ENCODE measurements at regions not wholly inside any gene's neighbourhood (a gene's known extent, or its start where the extent isn't known, plus 50 kb on each side); places are given as distances from the start of the nearest gene placed in this dataset.

DNA sequence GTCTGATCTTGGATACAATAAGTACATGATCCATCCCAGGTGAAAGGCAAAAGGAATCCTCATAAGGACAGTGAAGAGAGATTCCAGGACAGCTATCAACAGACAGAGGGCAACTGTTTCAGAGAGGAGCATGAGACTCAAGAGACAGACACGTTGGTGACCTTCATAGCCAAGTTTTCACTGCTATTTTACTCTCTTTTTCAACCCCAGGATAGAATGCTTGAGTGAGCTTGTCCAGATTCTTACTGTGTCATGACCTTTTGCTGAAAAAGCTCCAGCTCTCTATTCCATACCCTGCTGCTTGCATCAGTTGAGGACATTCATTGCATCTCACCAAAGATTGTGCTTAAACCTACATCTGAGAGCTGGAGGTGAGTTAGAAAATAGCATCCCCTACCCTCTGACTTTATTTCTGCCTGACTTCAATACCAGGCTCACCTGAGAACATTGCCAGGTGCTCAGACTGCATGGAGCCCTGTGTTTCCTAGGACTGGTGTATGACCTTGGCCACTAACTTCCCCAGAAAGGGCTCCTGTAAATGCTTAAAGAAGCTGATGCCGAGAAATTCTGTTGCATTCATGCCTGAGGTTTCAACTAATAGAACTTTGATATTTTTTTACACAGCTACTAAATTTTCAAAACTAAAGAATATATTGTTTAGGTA, 70.4 kb upstream of the TMEM17 start:
- Histone ChIP-seq H3K9me3 (ENCODE audit: control insufficient read depth, low read length) (no peaks in the 10 kb centered on the region), H3K27ac (ENCODE audit: low read depth, low read length, severe bottlenecking) (no peak overlapping the region), H3K4me3 (ENCODE audit: extremely low read depth, insufficient read depth, low read length, poor library complexity, severe bottlenecking) (no peak overlapping the region), H3K4me1 (ENCODE audit: control insufficient read depth, insufficient read depth, low read length, poor library complexity, severe bottlenecking) (peaks cover 14% of the 10 kb centered on the region), H3K36me3 (ENCODE audit: control insufficient read depth, insufficient read depth, low read length) (no peaks in the 10 kb centered on the region)
- 67 to 78% methylated on average over 1 of the region's 2 CpGs for WGBS, 2 experiments (ENCODE audit: insufficient coverage in 2 of 2)

DNA sequence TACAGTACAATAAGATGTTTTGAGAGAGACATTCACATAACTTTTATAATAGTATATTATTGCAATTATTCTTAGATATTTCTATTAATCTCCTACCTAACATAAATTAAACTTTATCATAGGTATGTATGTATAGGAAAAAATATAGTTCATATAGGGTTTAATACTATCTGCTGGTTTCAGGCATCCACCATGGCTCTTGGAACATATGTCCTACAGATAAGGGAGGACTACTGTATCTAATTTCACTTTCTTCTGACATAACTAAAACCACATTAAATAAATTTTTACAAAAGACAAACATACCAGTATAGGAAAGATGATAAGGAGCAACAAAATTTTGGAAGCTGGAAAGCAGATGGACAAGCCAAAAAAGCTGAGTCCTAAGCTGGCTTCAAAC, 67.9 kb upstream of the TMEM17 start:
- Histone ChIP-seq H3K36me3 (ENCODE audit: control insufficient read depth, insufficient read depth, low read length) (no peaks in the 10 kb centered on the region), H3K9me3 (ENCODE audit: control insufficient read depth, low read length) (no peaks in the 10 kb centered on the region), H3K4me1 (ENCODE audit: control insufficient read depth, insufficient read depth, low read length, poor library complexity, severe bottlenecking) (peaks cover 14% of the 10 kb centered on the region), H3K4me3 (ENCODE audit: extremely low read depth, insufficient read depth, low read length, poor library complexity, severe bottlenecking) (no peak overlapping the region), H3K27ac (ENCODE audit: low read depth, low read length, severe bottlenecking) (no peak overlapping the region)

DNA sequence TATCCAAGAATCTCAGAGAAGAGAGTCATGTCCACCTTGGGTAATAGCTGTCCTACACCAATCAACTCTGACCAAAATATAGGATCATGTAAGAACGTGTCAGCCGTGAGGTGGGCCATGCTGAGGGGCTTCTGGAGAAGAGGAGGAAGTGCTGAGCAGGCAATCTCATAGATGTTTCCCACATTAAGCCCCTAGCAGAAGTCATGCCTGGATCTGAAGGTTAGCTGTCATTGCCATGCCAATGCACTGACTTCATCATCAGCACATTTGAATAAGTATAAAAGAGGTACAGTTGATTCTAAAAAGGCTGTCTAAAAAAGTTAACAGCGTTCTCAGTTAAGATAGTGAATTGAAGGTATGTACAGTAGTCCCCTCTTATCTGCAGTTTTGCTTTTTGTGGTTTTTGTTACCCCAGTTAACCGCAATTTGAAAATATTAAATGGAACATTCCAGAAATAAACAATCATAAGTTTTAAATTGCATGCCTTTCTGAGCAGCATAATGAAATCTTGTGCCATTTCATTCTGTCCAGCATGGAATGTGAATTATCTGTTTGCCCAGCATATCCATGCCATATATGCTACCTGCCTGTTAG, 67.2 kb upstream of the TMEM17 start:
- Histone ChIP-seq H3K4me3 (ENCODE audit: extremely low read depth, insufficient read depth, low read length, poor library complexity, severe bottlenecking) (no peak overlapping the region), H3K27ac (ENCODE audit: low read depth, low read length, severe bottlenecking) (no peak overlapping the region), H3K4me1 (ENCODE audit: control insufficient read depth, insufficient read depth, low read length, poor library complexity, severe bottlenecking) (peaks cover 9% of the 10 kb centered on the region), H3K9me3 (ENCODE audit: control insufficient read depth, low read length) (no peaks in the 10 kb centered on the region), H3K36me3 (ENCODE audit: control insufficient read depth, insufficient read depth, low read length) (no peaks in the 10 kb centered on the region)
- no CpG with 5 or more reads among the region's 4 CpGs for WGBS, 2 experiments (ENCODE audit: insufficient coverage in 2 of 2)

DNA sequence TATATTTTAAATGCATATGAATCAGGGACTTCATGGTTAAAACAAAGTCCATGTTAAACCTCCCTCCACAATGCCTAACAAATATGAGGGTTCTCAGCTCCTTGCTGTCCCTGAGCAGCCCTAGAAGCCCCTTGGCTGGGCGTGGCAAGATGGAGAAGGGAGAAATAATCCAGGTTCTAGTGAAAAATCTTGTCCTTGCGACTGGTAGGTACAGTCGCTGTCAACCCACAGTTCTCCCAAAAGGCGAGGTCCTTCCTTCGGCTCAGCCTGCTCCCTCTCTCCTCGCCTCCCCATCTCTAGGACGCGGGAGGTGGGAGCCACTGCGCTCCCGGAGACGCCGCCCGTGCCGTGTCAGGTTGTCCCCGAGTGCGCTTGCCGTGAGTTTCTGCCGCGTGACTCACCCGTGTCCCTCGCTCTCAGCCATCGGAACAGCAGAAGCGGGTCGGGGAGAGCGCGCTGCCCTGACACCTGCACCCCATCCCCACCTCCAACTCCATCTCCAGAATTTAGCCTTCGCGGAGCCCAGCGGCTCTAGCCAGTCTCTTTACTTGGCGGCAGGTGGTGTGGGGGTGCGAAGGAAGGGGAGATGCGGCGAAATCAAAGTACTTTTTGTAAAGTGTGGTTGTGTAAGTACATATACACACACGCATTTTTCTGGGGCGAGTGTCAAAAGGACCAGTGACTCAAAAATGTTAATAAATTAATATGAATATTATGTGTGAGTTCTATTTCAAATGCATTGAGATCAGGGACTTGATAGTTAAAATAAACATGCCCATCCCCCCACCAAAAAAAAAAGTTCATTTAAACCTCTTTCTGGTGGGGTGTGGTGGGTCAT, 65.1 kb upstream of the TMEM17 start:
- no peak overlapping the region for H3K27ac ChIP-seq (ENCODE audit: low read depth, low read length, severe bottlenecking)
- H3K4me3 ChIP-seq (ENCODE audit: extremely low read depth, insufficient read depth, low read length, poor library complexity, severe bottlenecking): no peak overlapping the region
- H3K4me1 ChIP-seq (ENCODE audit: control insufficient read depth, insufficient read depth, low read length, poor library complexity, severe bottlenecking): no peaks in the 10 kb centered on the region
- no peaks in the 10 kb centered on the region for H3K36me3 ChIP-seq (ENCODE audit: control insufficient read depth, insufficient read depth, low read length)
- WGBS, 2 experiments (ENCODE audit: insufficient coverage in 2 of 2): 42 to 61% methylated on average over 11 to 19 of the region's 35 CpGs
- H3K9me3 ChIP-seq (ENCODE audit: control insufficient read depth, low read length): no peaks in the 10 kb centered on the region

GRCh38 chr2:62569907-62570841, 64.2 kb upstream of the TMEM17 start:
- WGBS, 2 experiments (ENCODE audit: insufficient coverage in 2 of 2): 47 to 48% methylated on average over 10 to 12 of the region's 23 CpGs
- H3K9me3 ChIP-seq (ENCODE audit: control insufficient read depth, low read length): no peaks in the 10 kb centered on the region
- H3K27ac ChIP-seq (ENCODE audit: low read depth, low read length, severe bottlenecking): no peak overlapping the region
- H3K4me1 ChIP-seq (ENCODE audit: control insufficient read depth, insufficient read depth, low read length, poor library complexity, severe bottlenecking): no peaks in the 10 kb centered on the region
- H3K36me3 ChIP-seq (ENCODE audit: control insufficient read depth, insufficient read depth, low read length): no peaks in the 10 kb centered on the region
- no peak overlapping the region for H3K4me3 ChIP-seq (ENCODE audit: extremely low read depth, insufficient read depth, low read length, poor library complexity, severe bottlenecking)

DNA sequence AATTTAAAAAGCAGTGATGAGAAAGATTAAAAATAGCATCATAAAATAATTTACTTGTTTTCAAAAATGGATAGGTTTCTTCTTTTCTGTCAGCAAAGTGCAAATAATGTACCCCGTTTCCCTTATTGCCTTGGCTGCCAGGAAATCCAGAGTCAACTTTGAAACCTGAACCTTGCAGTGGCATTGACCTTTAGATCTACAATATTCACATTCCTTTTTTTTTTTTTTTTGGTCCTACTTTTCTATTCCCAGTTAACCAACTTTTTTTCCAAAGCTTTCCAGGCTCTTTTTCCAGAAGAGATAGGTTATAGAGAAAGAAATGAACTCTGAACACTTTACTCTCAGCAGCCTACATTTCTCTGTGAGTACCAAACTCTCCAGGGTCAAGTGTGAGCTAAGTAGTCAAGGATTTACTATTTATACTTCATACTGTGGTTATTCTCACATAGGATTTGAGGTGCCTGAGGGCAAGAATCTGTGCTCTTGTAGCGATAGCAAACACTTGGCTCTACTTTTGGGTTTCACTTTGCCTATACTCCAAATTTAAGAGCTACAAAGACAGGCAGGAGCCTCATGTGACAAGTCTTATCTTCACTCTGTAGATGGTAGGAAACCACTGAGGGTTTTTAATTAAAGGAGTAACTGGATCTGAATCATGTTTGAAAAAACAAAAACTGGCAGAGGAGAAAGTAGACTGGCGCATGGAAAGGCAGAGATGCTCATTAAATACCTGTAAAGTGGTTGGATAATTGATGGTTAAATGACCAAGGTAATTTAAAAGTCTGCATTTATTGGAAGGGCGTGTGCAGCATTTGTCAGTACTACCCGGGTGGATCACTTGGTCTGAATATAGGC, 63.2 kb upstream of the TMEM17 start:
- H3K27ac ChIP-seq (ENCODE audit: low read depth, low read length, severe bottlenecking): no peak overlapping the region
- no peaks in the 10 kb centered on the region for H3K9me3 ChIP-seq (ENCODE audit: control insufficient read depth, low read length)
- WGBS, 2 experiments (ENCODE audit: insufficient coverage in 2 of 2): 92% methylated on average over 4 to 5 of the region's 5 CpGs
- H3K36me3 ChIP-seq (ENCODE audit: control insufficient read depth, insufficient read depth, low read length): no peaks in the 10 kb centered on the region
- H3K4me1 ChIP-seq (ENCODE audit: control insufficient read depth, insufficient read depth, low read length, poor library complexity, severe bottlenecking): no peaks in the 10 kb centered on the region
- no peak overlapping the region for H3K4me3 ChIP-seq (ENCODE audit: extremely low read depth, insufficient read depth, low read length, poor library complexity, severe bottlenecking)

GRCh38 chr2:62568074-62568473, 62.1 kb upstream of the TMEM17 start:
- H3K27ac ChIP-seq (ENCODE audit: low read depth, low read length, severe bottlenecking): no peak overlapping the region
- WGBS, 2 experiments (ENCODE audit: insufficient coverage in 2 of 2): no CpG with 5 or more reads among the region's 1 CpG

GRCh38 chr2:62567669-62568068, 61.7 kb upstream of the TMEM17 start:
- Histone ChIP-seq H3K27ac (ENCODE audit: low read depth, low read length, severe bottlenecking) (no peak overlapping the region), H3K4me3 (ENCODE audit: extremely low read depth, insufficient read depth, low read length, poor library complexity, severe bottlenecking) (no peak overlapping the region), H3K9me3 (ENCODE audit: control insufficient read depth, low read length) (no peaks in the 10 kb centered on the region), H3K4me1 (ENCODE audit: control insufficient read depth, insufficient read depth, low read length, poor library complexity, severe bottlenecking) (no peaks in the 10 kb centered on the region), H3K36me3 (ENCODE audit: control insufficient read depth, insufficient read depth, low read length) (no peaks in the 10 kb centered on the region)
- WGBS, 2 experiments (ENCODE audit: insufficient coverage in 2 of 2): 100% methylated on average over 1 of the region's 2 CpGs; no CpG with 5 or more reads in 1 of the 2 experiments

More at GRCh38 chr2:62568074-62568473, 62.1 kb upstream of the TMEM17 start:
- H3K4me1 ChIP-seq (ENCODE audit: control insufficient read depth, insufficient read depth, low read length, poor library complexity, severe bottlenecking): no peaks in the 10 kb centered on the region
- H3K4me3 ChIP-seq (ENCODE audit: extremely low read depth, insufficient read depth, low read length, poor library complexity, severe bottlenecking): no peak overlapping the region
- no peaks in the 10 kb centered on the region for H3K9me3 ChIP-seq (ENCODE audit: control insufficient read depth, low read length)
- H3K36me3 ChIP-seq (ENCODE audit: control insufficient read depth, insufficient read depth, low read length): no peaks in the 10 kb centered on the region

GRCh38 chr2:62566847-62567246, 60.9 kb upstream of the TMEM17 start:
- H3K4me1 ChIP-seq (ENCODE audit: control insufficient read depth, insufficient read depth, low read length, poor library complexity, severe bottlenecking): no peaks in the 10 kb centered on the region
- no peaks in the 10 kb centered on the region for H3K36me3 ChIP-seq (ENCODE audit: control insufficient read depth, insufficient read depth, low read length)
- no peaks in the 10 kb centered on the region for H3K9me3 ChIP-seq (ENCODE audit: control insufficient read depth, low read length)
- WGBS, 2 experiments (ENCODE audit: insufficient coverage in 2 of 2): no CpG with 5 or more reads among the region's 1 CpG
- no peak overlapping the region for H3K4me3 ChIP-seq (ENCODE audit: extremely low read depth, insufficient read depth, low read length, poor library complexity, severe bottlenecking)
- no peak overlapping the region for H3K27ac ChIP-seq (ENCODE audit: low read depth, low read length, severe bottlenecking)

Data from mesodermal cell (in vitro differentiated cells).